Endothelial cell of umbilical vein (primary cell): ENCODE measurements at regions not wholly inside any gene's neighbourhood (a gene's known extent, or its start where the extent isn't known, plus 50 kb on each side); places are given as distances from the start of the nearest gene placed in this dataset.

Experiments used
- BruUV-seq: library from RNA; stranded (reverse); fragments of 400-500 nt; replicated peaks from 2 replicates; lab custom pipeline; 2021; lab: Mats Ljungman, UMichigan
- CTCF ChIA-PET: fragments of 300-600, 350-600 bp; sonication (Branson Sonifier 250); formaldehyde crosslinking; loops from one replicate; lab custom pipeline; 2021; ENCODE audit warnings: antibody characterized with exemption, inconsistent platforms; lab: Charles Lee
- POLR2A ChIA-PET: fragments of 300-600, 350-600 bp; sonication (Branson Sonifier 250); formaldehyde crosslinking; loops from one replicate; lab custom pipeline; 2021; ENCODE audit warnings: antibody characterized with exemption, inconsistent platforms; lab: Charles Lee
- DNase-seq: peaks from one replicate; pipeline ENCODE4 v3.0.0-alpha.2; 2011; ENCODE audit warnings: low read depth, low spot score
- FAIRE-seq: peaks from 2 replicates; lab custom pipeline; 2011; peaks lifted over from hg19 to GRCh38; lab: Jason Lieb, UNC
- H2AFZ ChIP-seq: 2 replicates; pipeline ENCODE4 v1.6.0; 2012; ENCODE audit warnings: low read depth, low read length, control low read depth, inconsistent platforms
- H3K27ac ChIP-seq: 2 replicates; pipeline ENCODE4 v1.5.1; 2011; ENCODE audit warnings: low read depth, mild to moderate bottlenecking, control low read depth, low read length, moderate library complexity; ENCODE audit not compliant: insufficient read depth
- H3K27me3 ChIP-seq, 2 experiments: 2 replicates each; pipeline versions ENCODE4 v1.6.0 to v1.6.1; 2011; ENCODE audit warnings: low read length in 2 of 2, mixed read lengths in 1 of 2; ENCODE audit not compliant: control insufficient read depth in 2 of 2, insufficient read depth in 2 of 2
- H3K36me3 ChIP-seq, 2 experiments: 2 replicates in 1 of 2; 3 replicates in 1 of 2; pipeline ENCODE4 v1.5.1; 2011; ENCODE audit warnings: low read length in 2 of 2, mild to moderate bottlenecking in 1 of 2, moderate library complexity in 1 of 2; ENCODE audit not compliant: control insufficient read depth in 2 of 2, insufficient read depth in 2 of 2; ENCODE audit errors: extremely low read depth in 1 of 2
- H3K4me1 ChIP-seq: 3 replicates; pipeline ENCODE4 v1.5.1; 2011; ENCODE audit warnings: mild to moderate bottlenecking, low read length; ENCODE audit not compliant: control insufficient read depth, insufficient read depth; ENCODE audit errors: extremely low read depth
- H3K4me2 ChIP-seq: 2 replicates; pipeline ENCODE4 v1.6.1; 2011; ENCODE audit warnings: low read length, control low read depth, mixed read lengths; ENCODE audit not compliant: insufficient read depth
- H3K4me3 ChIP-seq, 3 experiments: fragments of 200-600 bp in 1 of 3; sonication (generic), shearing (Covaris generic) in 1 of 3; replicated peaks in 1 of 3; 2 replicates each; pipeline ENCODE4 v1.5.1; 2011 to 2016; ENCODE audit warnings: control low read depth in 3 of 3, low read length in 3 of 3, mild to moderate bottlenecking in 2 of 3, inconsistent platforms in 1 of 3, low read depth in 1 of 3, moderate library complexity in 1 of 3; ENCODE audit not compliant: insufficient read depth in 1 of 3
- H3K79me2 ChIP-seq: 2 replicates; pipeline ENCODE4 v1.6.0; 2012; ENCODE audit warnings: low read length, inconsistent platforms; ENCODE audit not compliant: control insufficient read depth, insufficient read depth
- H3K9ac ChIP-seq: replicated peaks from 2 replicates; pipeline ENCODE3; 2011; ENCODE audit warnings: low read length, control low read depth; ENCODE audit not compliant: insufficient read depth; ENCODE audit errors: extremely low read depth
- H3K9me1 ChIP-seq: replicated peaks from 3 replicates; pipeline ENCODE4 v1.6.0; 2011; ENCODE audit warnings: mild to moderate bottlenecking, low read length; ENCODE audit not compliant: control insufficient read depth, insufficient read depth; ENCODE audit errors: extremely low read depth
- H3K9me3 ChIP-seq: replicated peaks from 2 replicates; pipeline ENCODE4 v1.5.1; 2012; ENCODE audit warnings: low read length, inconsistent platforms; ENCODE audit not compliant: control insufficient read depth, insufficient read depth
- H4K20me1 ChIP-seq: replicated peaks from 2 replicates; pipeline ENCODE3; 2011; ENCODE audit warnings: mild to moderate bottlenecking, low read length; ENCODE audit not compliant: control insufficient read depth, insufficient read depth; ENCODE audit errors: extremely low read depth
- CTCF ChIP-seq, 2 donors: IDR thresholded peaks; 1 replicate in 1 of 2; 2 replicates in 1 of 2; pipeline ENCODE4 v1.5.1; 2011; ENCODE audit warnings: low read length in 2 of 2, mild to moderate bottlenecking in 2 of 2, moderate library complexity in 2 of 2, control low read depth in 1 of 2, inconsistent platforms in 1 of 2, low read depth in 1 of 2; ENCODE audit not compliant: insufficient read depth in 1 of 2; ENCODE audit errors: extremely low read depth in 1 of 2
- FOS ChIP-seq: IDR thresholded peaks from 2 replicates; pipeline ENCODE4 v1.6.1; 2011; ENCODE audit warnings: mild to moderate bottlenecking, low read length, moderate library complexity, borderline replicate concordance; ENCODE audit not compliant: insufficient read depth
- JUN ChIP-seq: IDR thresholded peaks from 2 replicates; pipeline ENCODE4 v1.6.1; 2011; ENCODE audit warnings: borderline replicate concordance, low read depth; ENCODE audit not compliant: insufficient read length, insufficient read depth
- MAX ChIP-seq: IDR thresholded peaks from 2 replicates; pipeline ENCODE4 v1.6.1; 2011; ENCODE audit not compliant: insufficient read depth, insufficient read length
- POLR2A ChIP-seq: IDR thresholded peaks from 2 replicates; pipeline ENCODE4 v1.6.1; 2012; ENCODE audit warnings: low read depth, mild to moderate bottlenecking, control low read depth, low read length
- POLR2AphosphoS5 ChIP-seq: IDR thresholded peaks from 2 replicates; pipeline ENCODE4 v1.6.1; 2012; ENCODE audit warnings: low read depth, mild to moderate bottlenecking, control low read depth, low read length, moderate library complexity; ENCODE audit not compliant: insufficient read depth
- dilution Hi-C: fragments of 300-500 bp; cut with MboI; formaldehyde crosslinking; loops from one replicate; pipeline ENCODE4 v1.15.0; 2019; ENCODE audit warnings: low sequenced_read_pairs; ENCODE audit not compliant: extremely low pct_ligation_motif_present
- intact Hi-C: fragments of 100-400 bp; cut with micrococcal nuclease; formaldehyde crosslinking; loops from one replicate; pipeline ENCODE4 v1.10.0; 2022

- no peaks in the 10 kb centered on the region for H4K20me1 ChIP-seq
- no peak overlapping the region for H3K4me3 ChIP-seq
- no TSS peak for BruUV-seq
- no peaks in the 10 kb centered on the region for H3K4me1 ChIP-seq
- no peaks in the 10 kb centered on the region for H3K9me1 ChIP-seq
- DNase-seq, result no peak
- no peak overlapping the region for H3K4me2 ChIP-seq
- H3K36me3 ChIP-seq, result no peaks in the 10 kb centered on the region
- H3K9ac ChIP-seq, result no peak overlapping the region
- dilution Hi-C loops, result no loop called here
- H3K9me3 ChIP-seq, result no peaks in the 10 kb centered on the region
- H2AFZ ChIP-seq, result no peak overlapping the region
- CTCF ChIA-PET, result no interaction called here
- no peak for TF ChIP-seq POLR2AphosphoS5
- TF ChIP-seq JUN, result no peak
- no peak for TF ChIP-seq FOS
- no peak for TF ChIP-seq POLR2A
- TF ChIP-seq CTCF (IDR thresholded peaks at IDR 0.05; ENCODE audit: extremely low read depth in 1 of 2, insufficient read depth in 1 of 2, low read depth in 1 of 2, low read length in 2 of 2), result no peak
- H3K27me3 ChIP-seq, result no peaks in the 10 kb centered on the region
- intact Hi-C loops, result no loop called here
- no peaks in the 10 kb centered on the region for H3K79me2 ChIP-seq
- no peak for FAIRE-seq
- POLR2A ChIA-PET, result no interaction called here
- H3K27ac ChIP-seq, result no peak overlapping the region
These were observed 355.2 kb downstream of the IRS2 start for GRCh38 chr13:109431217-109431616.

GRCh38 chr13:109428146-109428545 is 358.2 kb downstream of the IRS2 start:
- intact Hi-C loops (no loop called here), dilution Hi-C loops (no loop called here)
- Histone ChIP-seq H3K4me3 (no peak overlapping the region), H3K27me3 (no peaks in the 10 kb centered on the region), H3K9me3 (no peaks in the 10 kb centered on the region), H3K36me3 (no peaks in the 10 kb centered on the region), H3K9me1 (no peaks in the 10 kb centered on the region), H3K79me2 (no peaks in the 10 kb centered on the region), H3K9ac (no peak overlapping the region), H3K4me2 (no peak overlapping the region), H3K27ac (no peak overlapping the region), H3K4me1 (no peaks in the 10 kb centered on the region), H2AFZ (no peak overlapping the region), H4K20me1 (no peaks in the 10 kb centered on the region)
- CTCF ChIA-PET, result no interaction called here
- TF ChIP-seq MAX, result no peak
- no peak for TF ChIP-seq POLR2A
- no peak for TF ChIP-seq POLR2AphosphoS5
- no peak for TF ChIP-seq FOS
- no peak for TF ChIP-seq JUN
- no peak for DNase-seq
- no peak for FAIRE-seq
- BruUV-seq, result no TSS peak
- POLR2A ChIA-PET, result no interaction called here
